Sigmoid colon (tissue), 6 donors: ENCODE measurements at regions not wholly inside any gene's neighbourhood (a gene's known extent, or its start where the extent isn't known, plus 50 kb on each side); places are given as distances from the start of the nearest gene placed in this dataset.

ENCODE experiments used
- DNase-seq: peaks from one replicate; pipeline ENCODE4 v3.0.0-alpha.2; 2019
- H3K27ac ChIP-seq, 4 donors: fragments of 200-600 bp; sonication (generic); one replicate each; pipeline ENCODE4 v1.5.1; 2016 to 2019; ENCODE audit warnings: mild to moderate bottlenecking in 1 of 4
- H3K27me3 ChIP-seq, 3 donors: fragments of 200-600 bp; sonication (generic); one replicate each; pipeline ENCODE4 v1.5.1; 2019; ENCODE audit warnings: mild to moderate bottlenecking in 1 of 3
- H3K36me3 ChIP-seq, 4 donors: fragments of 200-600 bp; sonication (generic); one replicate each; pipeline ENCODE4 v1.5.1; 2016 to 2019
- H3K4me1 ChIP-seq, 4 donors: fragments of 200-600 bp; sonication (generic); one replicate each; pipeline ENCODE4 v1.5.1; 2017 to 2019
- H3K4me3 ChIP-seq, 4 donors: fragments of 200-600 bp; sonication (generic); one replicate each; pipeline ENCODE4 v1.5.1; 2017 to 2019; ENCODE audit warnings: mild to moderate bottlenecking in 2 of 4, moderate library complexity in 1 of 4
- H3K9me3 ChIP-seq, 4 donors: fragments of 200-600 bp in 3 of 4; sonication (generic) in 3 of 4; one replicate each; pipeline versions ENCODE4 v1.5.1 to v1.6.1; 2013 to 2019
- EP300 ChIP-seq, 4 donors: sonication (generic); formaldehyde crosslinking; IDR thresholded peaks; one replicate each; pipeline ENCODE4 v1.6.1; 2017; ENCODE audit warnings: antibody characterized with exemption in 4 of 4
- POLR2A ChIP-seq, 2 donors: fragments of 450-650 bp; IDR thresholded peaks; one replicate each; pipeline ENCODE4 v1.6.1; 2016; ENCODE audit warnings: antibody characterized with exemption in 2 of 2, mild to moderate bottlenecking in 2 of 2, moderate library complexity in 2 of 2
- POLR2AphosphoS5 ChIP-seq, 4 donors: sonication (generic); formaldehyde crosslinking; IDR thresholded peaks; one replicate each; pipeline ENCODE4 v1.6.1; 2017; ENCODE audit warnings: antibody characterized with exemption in 4 of 4
- WGBS, 2 donors: extraction: QIAGEN DNeasy Blood & Tissue Kit; methylation state at CpG; one replicate each; pipeline ENCODE4 v1.1.7; 2013; 5-methylcytosine and 5-hydroxymethylcytosine counted together
- intact Hi-C: fragments of 100-400 bp; cut with DNase I; formaldehyde crosslinking; loops from one replicate; pipeline ENCODE4 v1.15.1; 2023
- TF ChIP-seq, protein P1 (sequence below), 4 experiments: fragments of 450-650 bp in 3 of 4; fragments of 200-600 bp in 1 of 4; IDR thresholded peaks; one replicate each; pipeline ENCODE4 v1.5.1; 2016 to 2019; ENCODE audit warnings: antibody characterized with exemption in 4 of 4, mild to moderate bottlenecking in 3 of 4, moderate library complexity in 2 of 4
- donor health status: healthy with polysubstance abuse.
- donor health status: healthy.

GRCh38 chr12:47317175-47317915 lies 237.6 kb upstream of the AMIGO2 start:
- DNase-seq, result no peak
- intact Hi-C loops, result no loop called here
- Histone ChIP-seq H3K9me3 (no peaks in the 10 kb centered on the region), H3K27me3 (no peaks in the 10 kb centered on the region), H3K4me3 (no peak overlapping the region), H3K27ac (peak overlapping the region in 3 of 4 donors; percentile 1 to 50 (median 27)), H3K4me1 (peaks cover 0 to 11% (median 9%) of the 10 kb centered on the region in 4 donors), H3K36me3 (no peaks in the 10 kb centered on the region)
- TF ChIP-seq, protein P1, sequence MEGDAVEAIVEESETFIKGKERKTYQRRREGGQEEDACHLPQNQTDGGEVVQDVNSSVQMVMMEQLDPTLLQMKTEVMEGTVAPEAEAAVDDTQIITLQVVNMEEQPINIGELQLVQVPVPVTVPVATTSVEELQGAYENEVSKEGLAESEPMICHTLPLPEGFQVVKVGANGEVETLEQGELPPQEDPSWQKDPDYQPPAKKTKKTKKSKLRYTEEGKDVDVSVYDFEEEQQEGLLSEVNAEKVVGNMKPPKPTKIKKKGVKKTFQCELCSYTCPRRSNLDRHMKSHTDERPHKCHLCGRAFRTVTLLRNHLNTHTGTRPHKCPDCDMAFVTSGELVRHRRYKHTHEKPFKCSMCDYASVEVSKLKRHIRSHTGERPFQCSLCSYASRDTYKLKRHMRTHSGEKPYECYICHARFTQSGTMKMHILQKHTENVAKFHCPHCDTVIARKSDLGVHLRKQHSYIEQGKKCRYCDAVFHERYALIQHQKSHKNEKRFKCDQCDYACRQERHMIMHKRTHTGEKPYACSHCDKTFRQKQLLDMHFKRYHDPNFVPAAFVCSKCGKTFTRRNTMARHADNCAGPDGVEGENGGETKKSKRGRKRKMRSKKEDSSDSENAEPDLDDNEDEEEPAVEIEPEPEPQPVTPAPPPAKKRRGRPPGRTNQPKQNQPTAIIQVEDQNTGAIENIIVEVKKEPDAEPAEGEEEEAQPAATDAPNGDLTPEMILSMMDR (IDR thresholded peaks at IDR 0.05), result no peak
- TF ChIP-seq POLR2A (IDR thresholded peaks at IDR 0.05) (no peak), POLR2AphosphoS5 (IDR thresholded peaks at IDR 0.05) (no peak), EP300 (IDR thresholded peaks at IDR 0.05) (no peak)
- 61 to 70% methylated on average over 11 of the region's 11 CpGs for WGBS, 2 donors

- Histone ChIP-seq H3K4me1 (peaks cover 0 to 11% (median 9%) of the 10 kb centered on the region in 4 donors), H3K27me3 (no peaks in the 10 kb centered on the region), H3K4me3 (no peak overlapping the region), H3K9me3 (no peaks in the 10 kb centered on the region), H3K27ac (peak overlapping the region in 1 of 4 donors; percentile 50), H3K36me3 (no peaks in the 10 kb centered on the region)
- no peak for DNase-seq
- TF ChIP-seq EP300 (IDR thresholded peaks at IDR 0.05), result no peak
- TF ChIP-seq POLR2AphosphoS5 (IDR thresholded peaks at IDR 0.05), result peak in 1 of 4 donors; percentile 8
- intact Hi-C loops, result no loop called here
- 60 to 61% methylated on average over 2 of the region's 2 CpGs for WGBS, 2 donors
Observed at GRCh38 chr12:47316609-47317049, 236.9 kb upstream of the AMIGO2 start.

DNA sequence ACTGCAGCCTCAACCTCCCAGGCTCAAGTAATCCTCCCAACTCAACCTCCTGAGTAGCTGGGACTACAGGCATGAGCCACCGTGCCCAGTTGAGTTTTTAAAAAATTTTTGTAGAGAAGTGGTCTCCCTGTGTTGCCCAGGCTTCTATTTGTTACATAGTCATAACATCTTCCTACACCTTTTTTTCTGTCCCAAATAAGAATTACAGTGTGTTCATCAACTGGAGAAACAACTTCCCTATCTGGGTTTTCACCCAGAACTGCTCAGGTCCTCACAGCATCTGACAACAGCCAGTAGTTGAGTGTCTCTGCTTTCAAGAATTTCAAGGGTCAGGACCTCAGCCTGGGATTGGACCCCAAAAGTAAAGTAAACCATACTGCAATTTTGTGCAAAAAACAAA lies 235.2 kb upstream of the AMIGO2 start:
- Histone ChIP-seq H3K36me3 (no peaks in the 10 kb centered on the region), H3K27me3 (no peaks in the 10 kb centered on the region), H3K27ac (no peak overlapping the region), H3K4me1 (peaks cover 0 to 11% (median 9%) of the 10 kb centered on the region in 4 donors), H3K9me3 (no peaks in the 10 kb centered on the region), H3K4me3 (no peak overlapping the region)
- no peak for TF ChIP-seq POLR2A (IDR thresholded peaks at IDR 0.05)
- no peak for TF ChIP-seq EP300 (IDR thresholded peaks at IDR 0.05)
- intact Hi-C loops, result no loop called here
- 90 to 93% methylated on average over 1 of the region's 1 CpG for WGBS, 2 donors
- DNase-seq, result no peak

DNA sequence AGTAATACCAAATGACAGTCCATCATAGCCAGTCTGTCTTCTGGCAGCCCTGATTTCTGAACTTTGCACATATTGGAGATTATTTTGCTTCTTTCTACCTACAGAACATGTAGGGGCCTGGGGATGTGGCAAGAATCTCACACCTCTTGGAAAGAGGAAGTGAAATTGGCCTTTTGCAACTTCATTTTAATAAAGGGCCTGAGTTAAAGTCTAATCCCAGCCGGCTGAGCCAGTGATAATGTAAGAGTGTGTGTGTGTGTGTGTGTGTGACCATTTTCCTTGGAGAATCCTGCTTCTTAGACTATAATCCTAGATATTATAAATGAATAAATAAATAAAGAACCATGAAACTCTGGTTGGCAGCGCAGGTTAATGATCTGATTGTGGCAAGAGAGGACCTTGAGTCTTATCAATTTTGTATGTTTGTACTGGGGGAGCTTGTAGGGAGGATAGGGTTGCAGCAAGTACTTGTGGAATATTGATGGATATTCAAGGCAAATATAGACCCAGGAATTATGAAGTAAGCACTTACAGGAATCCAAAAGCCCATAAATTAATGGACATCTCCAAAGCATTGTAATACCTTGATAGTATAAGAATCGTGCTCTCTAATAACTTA lies 233.2 kb upstream of the AMIGO2 start:
- H3K4me3 ChIP-seq, result no peak overlapping the region
- H3K27me3 ChIP-seq, result no peaks in the 10 kb centered on the region
- no peak for DNase-seq
- H3K27ac ChIP-seq, result no peak overlapping the region
- intact Hi-C loops, result no loop called here
- WGBS, 2 donors, result 43 to 68% methylated on average over 3 of the region's 3 CpGs
- no peaks in the 10 kb centered on the region for H3K9me3 ChIP-seq
- no peaks in the 10 kb centered on the region for H3K36me3 ChIP-seq
- peaks cover 0 to 11% (median 9%) of the 10 kb centered on the region in 4 donors for H3K4me1 ChIP-seq
- TF ChIP-seq EP300 (IDR thresholded peaks at IDR 0.05), result no peak
- TF ChIP-seq, protein P1 (IDR thresholded peaks at IDR 0.05), result no peak
- TF ChIP-seq POLR2A (IDR thresholded peaks at IDR 0.05), result no peak

DNA sequence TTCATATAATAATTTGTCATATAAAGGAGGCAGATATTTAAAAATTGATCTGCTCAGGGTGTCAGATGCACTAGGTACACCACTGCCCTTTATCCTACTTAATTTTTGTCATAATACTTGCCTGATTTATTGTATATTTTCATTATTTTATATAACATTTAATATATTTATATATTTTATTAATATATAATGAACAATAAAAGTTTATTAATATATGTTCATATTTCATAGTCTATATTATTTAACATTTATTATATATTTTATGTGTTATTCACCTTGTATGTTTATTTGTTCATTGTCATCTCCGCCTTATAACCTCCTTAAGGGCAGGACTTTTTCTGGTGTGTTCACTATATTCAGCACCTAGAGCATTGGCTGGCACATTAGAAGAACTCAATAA lies 232.4 kb upstream of the AMIGO2 start:
- no peak for DNase-seq
- no peak overlapping the region for H3K27ac ChIP-seq
- H3K4me3 ChIP-seq, result no peak overlapping the region
- no peaks in the 10 kb centered on the region for H3K36me3 ChIP-seq
- intact Hi-C loops, result no loop called here
- TF ChIP-seq, protein P1 (IDR thresholded peaks at IDR 0.05), result no peak
- TF ChIP-seq POLR2A (IDR thresholded peaks at IDR 0.05) (no peak), EP300 (IDR thresholded peaks at IDR 0.05) (no peak), POLR2AphosphoS5 (IDR thresholded peaks at IDR 0.05) (no peak)
- 96 to 97% methylated on average over 1 of the region's 1 CpG for WGBS, 2 donors
- H3K4me1 ChIP-seq, result peaks cover 0 to 6% (median 6%) of the 10 kb centered on the region in 4 donors
- H3K27me3 ChIP-seq, result no peaks in the 10 kb centered on the region
- H3K9me3 ChIP-seq, result no peaks in the 10 kb centered on the region
